Nephron progenitor cell (in vitro differentiated cells): ENCODE measurements at regions not wholly inside any gene's neighbourhood (a gene's known extent, or its start where the extent isn't known, plus 50 kb on each side); places are given as distances from the start of the nearest gene placed in this dataset.

Experiments
- DNase-seq: peaks from one replicate; pipeline ENCODE4 v3.0.0; 2021
- H3K27ac Mint-ChIP-seq: 2 replicates; pipeline ENCODE4 v1.8.0; 2021; ENCODE audit warnings: mild to moderate bottlenecking, moderate library complexity, mixed read lengths
- H3K27me3 Mint-ChIP-seq: 2 replicates; pipeline ENCODE4 v1.8.0; 2021; ENCODE audit warnings: mild to moderate bottlenecking, low read depth, mixed read lengths; ENCODE audit not compliant: poor library complexity
- H3K36me3 Mint-ChIP-seq: 2 replicates; pipeline ENCODE4 v1.8.0; 2021; ENCODE audit warnings: low read depth, mixed read lengths
- H3K4me1 Mint-ChIP-seq: 2 replicates; pipeline ENCODE4 v1.8.0; 2021; ENCODE audit warnings: mixed read lengths
- H3K4me3 Mint-ChIP-seq: 2 replicates; pipeline ENCODE4 v1.8.0; 2021; ENCODE audit warnings: mild to moderate bottlenecking, moderate library complexity, mixed read lengths
- H3K9me3 Mint-ChIP-seq: 2 replicates; pipeline ENCODE4 v1.8.0; 2021; ENCODE audit warnings: mild to moderate bottlenecking, moderate library complexity, mixed read lengths
- TF ChIP-seq, protein P1 (sequence below): fragments of 200-600 bp; sonication (generic); IDR thresholded peaks from 2 replicates; pipeline ENCODE4 v1.5.0; 2021; ENCODE audit warnings: antibody characterized with exemption

DNA sequence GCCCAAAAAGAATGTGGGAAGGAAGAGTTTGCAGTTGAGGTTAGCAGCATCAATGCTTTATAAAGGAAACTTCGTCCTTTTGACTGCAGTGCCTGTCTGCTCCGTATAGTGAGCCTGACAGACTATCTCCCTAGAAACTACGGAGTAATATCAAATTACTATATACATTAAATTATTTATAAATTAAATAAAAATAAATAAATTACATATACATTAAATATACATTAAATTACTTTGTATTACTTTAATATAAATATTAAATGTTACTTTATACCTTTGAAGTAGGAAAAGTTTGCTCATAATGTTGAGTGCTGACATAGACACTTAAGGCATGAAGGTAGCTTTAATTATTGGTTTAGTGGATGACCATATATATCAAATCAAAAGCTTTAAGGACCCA, 165.2 kb downstream of the IL15 start:
- H3K4me1 Mint-ChIP-seq = peaks cover 8% of the 10 kb centered on the region
- no peaks in the 10 kb centered on the region for H3K36me3 Mint-ChIP-seq
- no peak overlapping the region for H3K27ac Mint-ChIP-seq
- peaks cover 3% of the 10 kb centered on the region for H3K27me3 Mint-ChIP-seq
- no peak overlapping the region for H3K4me3 Mint-ChIP-seq
- TF ChIP-seq, protein P1, sequence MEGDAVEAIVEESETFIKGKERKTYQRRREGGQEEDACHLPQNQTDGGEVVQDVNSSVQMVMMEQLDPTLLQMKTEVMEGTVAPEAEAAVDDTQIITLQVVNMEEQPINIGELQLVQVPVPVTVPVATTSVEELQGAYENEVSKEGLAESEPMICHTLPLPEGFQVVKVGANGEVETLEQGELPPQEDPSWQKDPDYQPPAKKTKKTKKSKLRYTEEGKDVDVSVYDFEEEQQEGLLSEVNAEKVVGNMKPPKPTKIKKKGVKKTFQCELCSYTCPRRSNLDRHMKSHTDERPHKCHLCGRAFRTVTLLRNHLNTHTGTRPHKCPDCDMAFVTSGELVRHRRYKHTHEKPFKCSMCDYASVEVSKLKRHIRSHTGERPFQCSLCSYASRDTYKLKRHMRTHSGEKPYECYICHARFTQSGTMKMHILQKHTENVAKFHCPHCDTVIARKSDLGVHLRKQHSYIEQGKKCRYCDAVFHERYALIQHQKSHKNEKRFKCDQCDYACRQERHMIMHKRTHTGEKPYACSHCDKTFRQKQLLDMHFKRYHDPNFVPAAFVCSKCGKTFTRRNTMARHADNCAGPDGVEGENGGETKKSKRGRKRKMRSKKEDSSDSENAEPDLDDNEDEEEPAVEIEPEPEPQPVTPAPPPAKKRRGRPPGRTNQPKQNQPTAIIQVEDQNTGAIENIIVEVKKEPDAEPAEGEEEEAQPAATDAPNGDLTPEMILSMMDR = no peak
- no peak for DNase-seq
- no peaks in the 10 kb centered on the region for H3K9me3 Mint-ChIP-seq

DNA sequence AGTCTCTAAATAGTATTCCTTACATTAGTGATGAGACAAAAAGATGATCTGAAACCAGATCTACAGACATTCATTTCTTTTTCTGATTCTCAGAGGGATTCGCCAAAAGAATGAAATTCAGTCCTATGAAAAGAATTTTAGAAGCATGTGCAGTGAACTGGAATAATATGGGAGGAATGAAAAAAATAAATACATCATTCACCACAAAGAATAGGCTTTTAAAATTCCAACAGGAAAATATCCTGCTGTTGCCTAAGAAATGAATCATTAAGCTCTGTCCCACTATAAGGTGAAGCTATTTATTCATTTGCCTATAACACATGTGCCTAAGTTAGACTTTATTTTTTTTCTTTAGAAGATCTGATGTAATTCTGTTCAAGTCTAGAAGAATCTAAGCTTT, 165.9 kb downstream of the IL15 start:
- no peak overlapping the region for H3K27ac Mint-ChIP-seq
- no peak for DNase-seq
- no peaks in the 10 kb centered on the region for H3K9me3 Mint-ChIP-seq
- TF ChIP-seq, protein P1 = no peak
- H3K36me3 Mint-ChIP-seq = no peaks in the 10 kb centered on the region
- peaks cover 7% of the 10 kb centered on the region for H3K27me3 Mint-ChIP-seq
- H3K4me1 Mint-ChIP-seq = peaks cover 8% of the 10 kb centered on the region
- H3K4me3 Mint-ChIP-seq = no peak overlapping the region

DNA sequence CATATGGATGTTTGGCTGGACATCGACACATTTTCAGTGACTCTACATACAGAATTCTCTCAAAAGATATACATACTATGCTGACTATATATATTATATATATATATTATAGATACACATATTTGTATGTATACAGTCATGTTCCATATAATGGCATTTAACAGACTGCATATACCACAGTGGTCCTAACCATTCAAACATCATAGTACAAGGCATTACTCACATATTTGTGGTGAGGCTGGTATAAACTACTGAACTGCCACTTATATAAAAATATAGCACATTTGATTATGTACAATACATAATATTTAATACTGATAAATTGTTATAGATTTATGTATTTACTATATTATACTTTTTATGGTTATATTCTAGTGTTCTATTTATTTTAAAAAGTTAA, 168.5 kb downstream of the IL15 start:
- Mint-ChIP-seq H3K36me3 (no peaks in the 10 kb centered on the region), H3K27ac (no peak overlapping the region), H3K9me3 (no peaks in the 10 kb centered on the region), H3K4me1 (peaks cover 8% of the 10 kb centered on the region), H3K27me3 (peaks cover 13% of the 10 kb centered on the region), H3K4me3 (no peak overlapping the region)
- TF ChIP-seq, protein P1 = no peak
- DNase-seq = no peak

DNA sequence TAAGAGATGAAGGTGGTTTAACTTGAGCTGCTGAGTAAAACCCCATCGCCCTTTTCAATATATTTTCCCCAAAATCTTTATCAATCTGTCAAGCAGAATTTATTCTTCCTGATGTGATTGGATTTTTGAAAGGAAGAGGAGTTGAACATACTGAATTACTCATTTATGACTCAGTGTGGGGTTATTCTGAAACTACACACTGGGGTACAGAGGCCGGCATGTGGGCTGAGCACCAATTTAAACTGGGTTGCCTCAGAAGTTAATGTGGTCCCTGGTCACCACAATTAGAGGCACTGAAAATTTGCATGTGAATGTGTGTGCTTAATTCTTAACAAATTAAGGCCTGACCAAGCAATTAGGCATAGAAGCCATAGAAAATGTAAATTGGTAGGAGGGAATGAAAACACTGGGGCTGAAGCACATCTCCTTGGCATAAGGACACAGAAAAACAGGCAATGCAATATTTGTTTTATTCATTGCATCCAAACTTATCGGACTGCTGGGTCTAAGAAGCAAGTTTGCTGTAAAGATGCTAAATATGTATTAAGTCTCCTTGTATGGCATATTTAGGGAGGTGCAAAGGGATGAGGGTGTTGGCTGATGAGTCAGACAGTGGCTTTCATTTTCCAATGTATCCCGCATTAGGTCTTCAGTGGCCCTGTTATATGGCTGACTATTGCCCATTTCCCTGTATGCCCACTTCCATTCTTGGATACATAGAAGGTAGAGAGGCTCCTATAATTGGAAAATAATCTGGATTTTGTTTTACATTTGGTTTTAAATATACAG, 170.9 kb downstream of the IL15 start:
- TF ChIP-seq, protein P1 = no peak
- no peak overlapping the region for H3K27ac Mint-ChIP-seq
- peaks cover 13% of the 10 kb centered on the region for H3K27me3 Mint-ChIP-seq
- H3K36me3 Mint-ChIP-seq = no peaks in the 10 kb centered on the region
- no peak overlapping the region for H3K4me3 Mint-ChIP-seq
- no peak for DNase-seq
- peaks cover 18% of the 10 kb centered on the region for H3K4me1 Mint-ChIP-seq
- no peaks in the 10 kb centered on the region for H3K9me3 Mint-ChIP-seq

DNA sequence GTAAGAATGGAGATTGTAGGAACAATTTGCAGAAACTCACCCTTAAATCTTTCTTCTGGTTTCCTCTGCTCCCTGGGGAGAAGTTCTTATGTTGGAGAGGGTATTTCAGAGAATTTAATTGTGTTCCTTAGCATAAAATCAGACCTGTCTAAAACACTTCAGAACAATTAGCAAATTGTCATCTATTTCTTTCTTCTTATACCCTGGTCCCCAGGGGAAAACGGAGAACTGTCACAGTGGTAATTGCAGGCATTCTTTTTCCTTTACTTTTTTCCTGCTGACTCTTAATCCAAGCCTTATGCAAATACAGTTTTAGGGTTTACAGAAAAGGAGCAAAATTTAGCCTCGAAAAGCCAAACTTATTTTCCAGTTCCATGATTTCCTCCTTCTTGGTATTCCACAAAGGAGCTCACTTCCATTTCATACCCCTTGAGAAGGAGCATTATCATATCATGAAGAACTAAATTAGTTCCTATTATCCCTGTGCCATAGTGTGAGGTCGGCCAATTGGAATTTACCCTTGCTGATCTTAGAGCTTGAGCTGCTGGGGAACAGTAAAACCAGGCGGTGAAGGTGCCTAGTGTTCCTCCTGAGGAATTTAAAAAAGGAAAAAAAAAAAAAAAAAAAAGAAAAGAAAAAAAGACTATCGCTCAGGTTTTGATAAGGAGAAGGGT, 173.8 kb downstream of the IL15 start:
- peaks cover 25% of the 10 kb centered on the region for H3K4me1 Mint-ChIP-seq
- H3K27ac Mint-ChIP-seq = no peak overlapping the region
- TF ChIP-seq, protein P1 = no peak
- H3K36me3 Mint-ChIP-seq = no peaks in the 10 kb centered on the region
- peaks cover 10% of the 10 kb centered on the region for H3K27me3 Mint-ChIP-seq
- DNase-seq = no peak
- H3K4me3 Mint-ChIP-seq = no peak overlapping the region
- no peaks in the 10 kb centered on the region for H3K9me3 Mint-ChIP-seq
